HG03175 (cell line): ENCODE measurements at regions not wholly inside any gene's neighbourhood (a gene's known extent, or its start where the extent isn't known, plus 50 kb on each side); places are given as distances from the start of the nearest gene placed in this dataset.
"Not testable (repeated sequence)": the region's sequence is repeated elsewhere in the genome, so short reads cannot be mapped to it uniquely, and the experiment has no call there.

Experiments
- ATAC-seq: cut with Tn5 transposase; IDR thresholded peaks from one replicate; pipeline ENCODE4 v1.9.1; 2021; ENCODE audit warnings: mild to moderate bottlenecking, moderate library complexity; ENCODE audit not compliant: unreplicated experiment

- no peak for ATAC-seq
Observed at GRCh38 chr11:81339521-81339920, 1394.1 kb downstream of the FAM181B start.

DNA sequence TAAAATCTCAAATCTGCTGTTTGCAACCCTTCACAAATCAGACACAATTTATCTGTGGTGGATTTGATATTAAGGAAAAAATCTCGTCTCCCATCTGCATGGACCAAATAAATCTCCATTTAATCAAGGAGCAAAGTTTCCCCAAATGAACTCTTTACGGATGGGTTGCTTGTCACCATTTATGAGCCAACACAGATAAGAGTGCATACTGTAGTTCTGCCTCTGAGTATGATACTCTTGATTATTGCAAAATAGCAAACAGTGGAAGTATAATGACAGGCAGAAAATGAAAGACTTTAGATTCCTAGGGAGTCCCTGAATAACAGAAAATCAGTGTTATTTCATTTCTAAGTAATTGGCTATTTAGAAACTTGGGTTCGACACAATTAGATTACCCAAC is 1395.9 kb downstream of the FAM181B start:
- ATAC-seq = no peak

GRCh38 chr11:81332276-81332675 is 1401.4 kb downstream of the FAM181B start:
- no peak for ATAC-seq

- ATAC-seq = no peak
Observed at GRCh38 chr11:81331611-81332235, 1401.9 kb downstream of the FAM181B start.

DNA sequence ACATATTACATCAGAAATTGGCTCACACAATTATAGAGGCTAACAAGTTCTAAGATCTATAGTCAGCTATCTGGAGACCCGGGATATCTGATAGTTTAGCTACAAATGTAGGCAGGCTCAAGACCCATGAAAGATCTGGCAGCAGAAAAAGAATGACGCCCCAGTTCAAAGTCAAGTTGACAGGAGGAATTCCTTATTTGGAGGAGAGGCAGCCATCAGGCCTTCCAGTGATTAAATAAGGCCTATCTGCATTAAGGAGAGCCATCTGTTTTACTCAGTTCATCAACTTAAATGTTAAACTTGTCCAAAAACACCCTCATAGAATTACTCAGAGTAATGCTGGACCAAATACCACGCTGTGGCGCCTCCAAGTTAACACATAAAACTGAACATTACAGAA is 1402.6 kb downstream of the FAM181B start:
- no peak for ATAC-seq

- ATAC-seq = no peak
Observed at GRCh38 chr11:81303038-81303664, 1430.5 kb downstream of the FAM181B start.

DNA sequence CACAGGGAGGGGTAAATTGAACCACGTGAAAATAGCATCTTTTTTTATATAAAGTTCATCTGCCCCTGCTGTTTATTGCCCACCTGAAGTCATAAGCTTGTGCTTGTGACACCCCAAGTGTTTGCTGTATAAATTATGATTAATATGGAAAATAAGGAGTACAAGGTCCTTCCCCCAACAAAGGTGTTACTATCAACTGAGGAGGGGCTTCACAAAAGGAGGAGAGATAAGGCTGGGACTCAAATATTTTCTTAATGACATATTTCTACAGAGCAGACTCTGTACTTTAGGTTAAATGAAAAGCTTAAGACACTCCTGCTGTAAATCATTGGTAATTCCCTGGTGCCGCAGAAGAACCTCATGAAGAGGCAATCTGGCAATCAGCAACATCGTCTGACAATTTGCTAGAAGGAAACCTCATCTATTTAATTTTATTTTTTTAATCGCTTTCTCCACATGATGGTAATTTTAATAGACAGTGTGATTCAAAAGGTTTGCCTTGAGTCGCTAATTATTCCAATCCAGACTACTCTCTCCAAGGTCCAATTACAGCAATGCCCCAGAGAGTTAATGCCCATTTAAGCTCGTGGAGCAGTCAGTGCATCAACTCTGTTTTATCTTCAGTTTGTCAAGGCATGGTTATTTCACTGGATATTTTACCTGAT is 1432.4 kb downstream of the FAM181B start:
- ATAC-seq = no peak

DNA sequence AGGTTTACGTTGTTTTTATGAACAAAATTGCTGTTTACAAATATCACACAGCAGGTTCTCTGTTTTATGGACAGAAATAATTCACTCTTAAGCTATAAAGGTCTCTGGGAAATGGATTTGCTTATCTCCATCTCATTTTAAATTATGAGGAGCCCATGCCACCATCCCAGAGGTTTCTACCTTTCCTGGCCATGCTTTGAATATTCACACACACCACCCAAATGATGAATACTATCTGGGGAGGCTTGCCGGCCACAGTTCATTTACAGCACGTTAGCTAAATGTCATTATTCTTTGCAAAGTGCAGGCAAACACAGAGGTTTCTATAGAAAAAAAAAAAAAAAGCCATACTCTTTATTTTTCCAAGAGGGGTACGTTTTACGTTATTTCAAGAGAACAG is 1446.7 kb downstream of the FAM181B start:
- no peak for ATAC-seq

DNA sequence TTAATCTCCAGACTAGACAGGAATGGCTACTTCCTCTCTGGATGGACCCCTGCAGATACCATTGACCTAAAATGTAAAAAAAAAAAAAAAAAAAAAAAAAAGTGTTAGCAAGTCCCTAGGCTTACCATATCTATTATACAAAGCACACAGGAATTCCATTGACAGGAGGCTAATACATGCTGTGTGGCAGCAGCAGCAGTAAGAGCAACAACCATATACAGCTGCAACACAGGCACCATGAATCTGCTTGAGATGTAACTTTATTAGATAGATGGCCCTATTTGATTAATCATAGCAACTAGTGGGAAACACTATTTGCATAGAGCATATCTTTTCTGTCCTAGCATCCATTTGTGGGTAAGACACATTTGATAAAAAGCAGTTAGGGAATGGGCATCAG is 1447.1 kb downstream of the FAM181B start:
- ATAC-seq = no peak

- not testable (repeated sequence) for ATAC-seq
Observed at GRCh38 chr11:81280228-81280627, 1453.4 kb downstream of the FAM181B start.

DNA sequence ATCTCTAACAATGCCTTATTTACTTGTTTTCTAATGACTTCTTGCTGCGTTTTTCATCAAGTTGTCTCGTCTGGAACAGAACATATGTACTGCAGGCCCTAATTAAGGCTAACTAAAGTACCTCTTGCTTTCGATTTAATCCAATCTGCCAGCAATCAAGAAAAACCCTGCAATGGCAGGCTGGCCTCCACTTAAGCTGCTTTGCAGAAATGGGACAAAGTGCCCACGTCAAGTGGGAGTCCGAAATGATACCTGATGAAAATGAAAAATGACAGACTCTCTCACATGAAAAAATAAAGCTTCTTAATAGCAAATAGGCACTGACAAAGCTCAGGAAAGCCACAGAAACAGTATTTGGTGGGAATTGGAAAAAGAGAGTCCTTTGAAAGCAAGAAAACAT is 1454.7 kb downstream of the FAM181B start:
- ATAC-seq = no peak

DNA sequence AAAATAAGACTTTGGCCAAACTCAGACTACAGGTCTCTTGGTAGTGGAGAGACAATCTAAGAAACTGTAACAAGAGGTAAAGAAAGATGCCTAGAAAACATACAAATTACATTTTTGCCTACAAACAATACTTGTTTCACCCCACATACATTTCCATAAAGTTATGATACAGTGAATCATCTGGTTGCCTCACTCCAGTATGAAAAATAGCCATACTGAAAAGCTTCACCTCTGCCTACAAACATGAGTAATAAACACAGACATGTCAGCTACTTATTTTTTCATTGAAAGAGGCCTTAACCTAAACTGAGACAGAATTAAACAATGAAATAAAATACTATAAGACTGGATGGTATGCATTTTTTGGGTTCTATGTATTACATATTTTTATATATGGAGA is 1463.0 kb downstream of the FAM181B start:
- ATAC-seq = no peak

- no peak for ATAC-seq
Observed at GRCh38 chr11:81267246-81267645, 1466.4 kb downstream of the FAM181B start.

DNA sequence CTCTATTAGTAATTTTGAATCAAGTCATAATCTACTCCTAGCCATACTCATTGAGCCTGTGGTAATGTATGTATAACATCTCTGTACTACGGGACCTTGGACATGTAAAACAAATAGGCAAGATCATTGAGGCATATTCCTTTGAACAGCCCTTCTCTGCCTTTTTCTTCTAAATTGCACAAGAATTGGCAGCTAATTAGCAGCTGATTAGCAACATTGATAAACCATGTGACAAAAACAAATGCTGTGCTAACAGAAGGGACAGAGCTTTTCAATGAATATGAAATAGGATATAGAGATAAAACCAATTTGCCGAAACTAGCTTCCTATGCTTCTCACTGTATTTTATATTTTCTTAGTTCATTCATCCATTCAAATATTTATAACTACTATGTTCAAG is 1474.2 kb downstream of the FAM181B start:
- no peak for ATAC-seq

- no peak for ATAC-seq
Observed at GRCh38 chr11:81255895-81256294, 1477.8 kb downstream of the FAM181B start.

- no peak for ATAC-seq
Observed at GRCh38 chr11:81253244-81253643, 1480.4 kb downstream of the FAM181B start.

GRCh38 chr11:81246941-81247340 is 1486.7 kb downstream of the FAM181B start:
- ATAC-seq = no peak

GRCh38 chr11:81245791-81246190 is 1487.9 kb downstream of the FAM181B start:
- no peak for ATAC-seq

DNA sequence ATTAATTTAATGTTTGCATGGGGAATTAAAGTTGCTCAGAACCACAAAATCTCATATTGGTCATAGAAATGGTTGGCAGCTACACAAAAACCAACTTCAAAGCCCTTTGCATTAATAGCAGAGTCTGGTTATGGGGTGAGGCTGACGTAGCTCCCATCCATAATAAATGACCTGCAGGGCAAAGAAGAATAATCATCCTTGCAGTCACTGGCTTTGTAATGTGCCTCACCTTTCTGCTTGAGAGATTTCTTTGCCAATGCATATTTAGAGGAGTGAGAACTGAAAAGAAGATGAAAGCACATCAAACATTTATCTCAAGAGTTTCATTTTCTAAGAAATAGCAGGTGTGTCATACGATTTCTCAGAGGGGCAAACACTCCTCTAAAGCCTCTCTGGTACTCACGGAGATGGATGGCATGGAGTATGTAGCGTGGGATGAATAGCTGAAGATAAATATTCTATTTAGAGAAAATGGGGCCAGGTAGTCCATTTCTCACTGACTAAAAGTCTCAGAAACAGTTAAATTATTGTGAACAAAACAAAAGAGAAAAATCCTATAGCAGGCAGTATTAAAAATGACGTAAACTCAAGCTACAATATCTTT is 1491.9 kb downstream of the FAM181B start:
- ATAC-seq = no peak

- ATAC-seq = peak; percentile 65
Observed at GRCh38 chr11:81237139-81237538, 1496.5 kb downstream of the FAM181B start.

GRCh38 chr11:81227409-81227808 is 1506.3 kb downstream of the FAM181B start:
- not testable (repeated sequence) for ATAC-seq

- no peak for ATAC-seq
Observed at GRCh38 chr11:81224396-81224795, 1509.3 kb downstream of the FAM181B start.
